Superior temporal gyrus (tissue), 1 donor: ENCODE measurements at regions not wholly inside any gene's neighbourhood (a gene's known extent, or its start where the extent isn't known, plus 50 kb on each side); places are given as distances from the start of the nearest gene placed in this dataset.
"Not testable (repeated sequence)": the region's sequence is repeated elsewhere in the genome, so short reads cannot be mapped to it uniquely, and the experiment has no call there.

ENCODE experiments used
- DNase-seq: peaks from one replicate; pipeline ENCODE4 v3.0.0-alpha.2; 2016; ENCODE audit errors: extremely low spot score

GRCh38 chr12:92231532-92231931 is 85.9 kb upstream of the BTG1 start:
- not testable (repeated sequence) for DNase-seq

GRCh38 chr12:92229381-92229780 is 83.7 kb upstream of the BTG1 start:
- DNase-seq: no peak

GRCh38 chr12:92226961-92227360 is 81.3 kb upstream of the BTG1 start:
- no peak for DNase-seq

GRCh38 chr12:92226071-92226661 is 80.5 kb upstream of the BTG1 start:
- no peak for DNase-seq

- no peak for DNase-seq
Observed at GRCh38 chr12:92224685-92225331, 79.2 kb upstream of the BTG1 start.

- DNase-seq: no peak
Observed at GRCh38 chr12:92223481-92223880, 77.8 kb upstream of the BTG1 start.

GRCh38 chr12:92221656-92222315 is 76.1 kb upstream of the BTG1 start:
- DNase-seq: no peak

- no peak for DNase-seq
Observed at GRCh38 chr12:92218394-92219077, 72.9 kb upstream of the BTG1 start.

- no peak for DNase-seq
Observed at GRCh38 chr12:92216092-92216491, 70.4 kb upstream of the BTG1 start.

GRCh38 chr12:92215358-92215757 is 69.7 kb upstream of the BTG1 start:
- DNase-seq: no peak

- DNase-seq: no peak
Observed at GRCh38 chr12:92213166-92213565, 67.5 kb upstream of the BTG1 start.

- DNase-seq: no peak
Observed at GRCh38 chr12:92210071-92210470, 64.4 kb upstream of the BTG1 start.

- peak; percentile 35 for DNase-seq
Observed at GRCh38 chr12:92208613-92209121, 63.0 kb upstream of the BTG1 start.

- DNase-seq: no peak
Observed at GRCh38 chr12:92206596-92206995, 61.0 kb upstream of the BTG1 start.

GRCh38 chr12:92206011-92206410 is 60.4 kb upstream of the BTG1 start:
- DNase-seq: no peak

- no peak for DNase-seq
Observed at GRCh38 chr12:92199819-92200576, 54.4 kb upstream of the BTG1 start.

- no peak for DNase-seq
Observed at GRCh38 chr12:92197815-92198214, 52.2 kb upstream of the BTG1 start.

- DNase-seq: no peak
Observed at GRCh38 chr12:92196368-92196767, 50.7 kb upstream of the BTG1 start.
